MCF 10A (cell line): ENCODE measurements at regions not wholly inside any gene's neighbourhood (a gene's known extent, or its start where the extent isn't known, plus 50 kb on each side); places are given as distances from the start of the nearest gene placed in this dataset.

ENCODE experiments used
- BruUV-seq: library from RNA; stranded (reverse); fragments of 400-500 nt; replicated peaks from 2 replicates; lab custom pipeline; 2021; lab: Mats Ljungman, UMichigan
- CTCF ChIA-PET: fragments of 300-600 bp; sonication (Branson Sonifier 250); formaldehyde crosslinking; extraction: SDS; loops from one replicate; lab custom pipeline; 2021; ENCODE audit warnings: antibody characterized with exemption, inconsistent platforms; lab: Yijun Ruan, JAX
- POLR2A ChIA-PET: fragments of 300-600, 350-650 bp; sonication (Branson Sonifier 250); formaldehyde crosslinking; extraction: SDS; loops from one replicate; lab custom pipeline; 2020; ENCODE audit warnings: antibody characterized with exemption, inconsistent platforms; lab: Yijun Ruan, JAX
- DNase-seq: peaks from one replicate; pipeline ENCODE4 v3.0.0-alpha.2; 2018; ENCODE audit not compliant: unreplicated experiment
- H3K27ac Mint-ChIP-seq: one replicate; pipeline ENCODE4 v1.8.0; 2022; ENCODE audit warnings: mild to moderate bottlenecking, low read depth, mixed read lengths; ENCODE audit not compliant: unreplicated experiment
- H3K27me3 Mint-ChIP-seq: one replicate; pipeline ENCODE4 v1.8.0; 2022; ENCODE audit warnings: mixed read lengths; ENCODE audit not compliant: insufficient read depth, unreplicated experiment
- H3K36me3 Mint-ChIP-seq: one replicate; pipeline ENCODE4 v1.8.0; 2022; ENCODE audit warnings: mild to moderate bottlenecking, moderate library complexity, mixed read lengths; ENCODE audit not compliant: insufficient read depth, unreplicated experiment
- H3K4me1 Mint-ChIP-seq: one replicate; pipeline ENCODE4 v1.8.0; 2022; ENCODE audit warnings: mixed read lengths; ENCODE audit not compliant: insufficient read depth, unreplicated experiment
- H3K4me3 Mint-ChIP-seq: one replicate; pipeline ENCODE4 v1.8.0; 2022; ENCODE audit warnings: mild to moderate bottlenecking, moderate library complexity, mixed read lengths; ENCODE audit not compliant: unreplicated experiment
- H3K9me3 Mint-ChIP-seq: one replicate; pipeline ENCODE4 v1.8.0; 2022; ENCODE audit warnings: mixed read lengths; ENCODE audit not compliant: unreplicated experiment
- CTCF ChIP-seq: fragments of 200-600 bp; IDR thresholded peaks from one replicate; pipeline ENCODE4 v1.8.0; 2022; ENCODE audit warnings: antibody characterized with exemption, mild to moderate bottlenecking; ENCODE audit not compliant: unreplicated experiment
- intact Hi-C: fragments of 100-400 bp; cut with micrococcal nuclease; formaldehyde crosslinking; loops from 2 replicates; pipeline ENCODE4 v1.14.1; 2022

- no TSS peak for BruUV-seq
- ChIA-PET POLR2A (no interaction called here), CTCF (no interaction called here)
- Mint-ChIP-seq H3K4me3 (no peak overlapping the region), H3K27me3 (no peaks in the 10 kb centered on the region), H3K27ac (no peak overlapping the region), H3K36me3 (no peaks in the 10 kb centered on the region), H3K9me3 (peaks cover 15% of the 10 kb centered on the region), H3K4me1 (no peaks in the 10 kb centered on the region)
- no peak for DNase-seq
- intact Hi-C loops: no loop called here
- TF ChIP-seq CTCF: no peak
These were observed 984.3 kb upstream of the TYRP1 start for GRCh38 chr9:11708899-11709298.

GRCh38 chr9:11709567-11709966, 983.6 kb upstream of the TYRP1 start:
- intact Hi-C loops: no loop called here
- ChIA-PET CTCF (no interaction called here), POLR2A (no interaction called here)
- Mint-ChIP-seq H3K4me3 (no peak overlapping the region), H3K36me3 (no peaks in the 10 kb centered on the region), H3K9me3 (peaks cover 15% of the 10 kb centered on the region), H3K27ac (no peak overlapping the region), H3K4me1 (no peaks in the 10 kb centered on the region), H3K27me3 (no peaks in the 10 kb centered on the region)
- no TSS peak for BruUV-seq
- no peak for TF ChIP-seq CTCF
- DNase-seq: no peak

- Mint-ChIP-seq H3K27ac (no peak overlapping the region), H3K36me3 (no peaks in the 10 kb centered on the region), H3K27me3 (no peaks in the 10 kb centered on the region), H3K9me3 (peaks cover 15% of the 10 kb centered on the region), H3K4me1 (no peaks in the 10 kb centered on the region), H3K4me3 (no peak overlapping the region)
- DNase-seq: no peak
- BruUV-seq: no TSS peak
- ChIA-PET POLR2A (no interaction called here), CTCF (no interaction called here)
- no peak for TF ChIP-seq CTCF
- intact Hi-C loops: no loop called here
These were observed 980.1 kb upstream of the TYRP1 start for GRCh38 chr9:11713077-11713476.

GRCh38 chr9:11722957-11723356, 970.2 kb upstream of the TYRP1 start:
- Mint-ChIP-seq H3K27me3 (no peaks in the 10 kb centered on the region), H3K4me3 (no peak overlapping the region), H3K4me1 (no peaks in the 10 kb centered on the region), H3K27ac (no peak overlapping the region), H3K9me3 (peaks cover 8% of the 10 kb centered on the region), H3K36me3 (no peaks in the 10 kb centered on the region)
- intact Hi-C loops: no loop called here
- TF ChIP-seq CTCF: no peak
- DNase-seq: no peak
- POLR2A ChIA-PET: no interaction called here
- CTCF ChIA-PET: interaction anchor here (0.6 kb wide), 1 partner anchor 1152 kb away, joined by 3 read pairs; no protein-coding TSS in a partner anchor
- BruUV-seq: no TSS peak
